Anterior cingulate cortex (tissue), 58 donors: ENCODE measurements at regions not wholly inside any gene's neighbourhood (a gene's known extent, or its start where the extent isn't known, plus 50 kb on each side); places are given as distances from the start of the nearest gene placed in this dataset.
"Not testable (repeated sequence)": the region's sequence is repeated elsewhere in the genome, so short reads cannot be mapped to it uniquely, and the experiment has no call there.

Source experiments
- DNase-seq, 58 donors: peaks; one replicate each; lab custom pipeline; 2025; lab: John Stamatoyannopoulos, UW

DNA sequence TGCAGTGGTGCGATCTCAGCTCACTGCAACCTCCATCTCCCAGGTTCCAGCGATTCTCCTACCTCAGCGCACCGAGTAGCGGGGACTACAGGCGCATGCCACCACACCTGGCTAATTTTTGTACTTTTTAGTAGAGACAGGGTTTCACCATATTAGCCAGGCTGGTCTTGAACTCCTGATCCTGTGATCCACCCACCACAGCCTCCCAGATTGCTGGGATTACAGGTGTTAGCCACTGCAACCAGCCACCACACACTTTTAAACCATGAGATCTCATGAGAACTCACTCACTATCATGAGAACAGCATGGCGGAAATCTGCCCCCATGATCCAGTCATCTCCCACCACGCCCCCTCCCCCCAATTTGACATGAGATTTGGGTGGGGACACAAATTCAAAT, 636.9 kb downstream of the MCTP2 start:
- not testable (repeated sequence) for DNase-seq

DNA sequence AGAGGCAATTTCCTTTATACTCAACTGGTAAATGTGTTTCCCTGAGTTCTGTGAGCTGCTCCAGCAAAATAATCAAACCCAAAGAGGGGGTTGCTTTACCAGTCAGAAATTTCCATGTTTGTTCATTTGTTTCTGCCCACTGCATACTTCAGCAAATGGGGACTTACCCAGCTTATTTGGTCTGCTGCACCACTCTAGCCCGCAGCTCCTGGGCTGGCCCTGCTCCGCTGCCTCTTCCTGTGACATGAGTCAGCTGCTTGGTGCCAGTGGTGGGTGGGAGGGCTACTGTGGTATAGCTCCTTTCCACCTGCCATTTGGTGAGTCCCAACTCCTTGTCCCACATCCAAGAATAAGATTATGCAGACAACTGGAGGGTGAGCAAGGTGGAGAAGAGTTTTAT, 644.2 kb downstream of the MCTP2 start:
- DNase-seq, result no peak

DNA sequence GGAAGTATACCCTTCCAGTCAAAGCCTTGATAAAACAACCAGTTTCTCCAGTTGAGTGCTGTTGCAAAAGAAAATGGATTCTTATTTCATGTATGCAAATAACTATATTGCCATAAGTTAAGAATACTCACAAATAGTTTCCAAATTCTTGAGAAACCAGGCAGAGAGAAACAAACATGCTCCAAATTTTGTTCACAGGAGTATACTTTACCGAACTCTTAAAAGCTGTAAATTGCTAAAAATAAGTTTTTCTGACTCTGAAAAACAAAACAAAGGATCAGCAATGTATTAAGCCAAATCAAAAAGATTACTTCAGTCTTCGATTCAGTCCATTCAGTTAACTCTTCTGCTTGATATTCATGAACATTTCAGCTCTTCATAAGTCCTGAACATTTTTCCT, 646.5 kb downstream of the MCTP2 start:
- DNase-seq, result no peak

DNA sequence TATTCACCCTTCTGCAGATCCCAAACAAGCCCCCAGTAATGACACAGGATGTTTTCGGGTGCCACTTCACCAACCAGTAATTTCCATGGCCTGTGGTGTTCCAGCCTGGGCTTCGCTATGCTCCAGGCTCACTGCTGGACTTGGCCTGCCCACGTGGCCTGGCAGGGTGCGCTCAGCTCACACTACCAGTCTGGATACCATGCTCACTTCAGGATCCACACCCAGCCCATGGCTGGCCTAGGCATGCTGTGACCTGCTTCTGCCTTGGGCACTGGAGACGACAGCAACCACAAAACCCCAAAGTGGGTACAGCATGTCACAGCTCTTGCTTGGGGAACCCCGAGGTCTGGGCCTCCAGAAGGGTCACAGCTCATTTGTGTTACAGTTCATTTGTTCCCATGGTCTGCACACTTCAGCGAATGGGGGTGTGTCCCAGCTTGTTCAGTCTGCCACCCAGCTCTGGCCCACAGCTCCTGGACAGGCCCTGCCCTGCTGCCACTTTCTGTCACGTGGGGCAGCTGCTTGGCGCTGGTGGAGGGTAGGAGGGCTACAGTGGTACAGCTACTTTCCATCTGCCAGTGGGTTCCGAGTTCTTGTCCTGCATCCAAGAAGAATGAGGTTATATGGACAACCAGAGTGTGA, 650.8 kb downstream of the MCTP2 start:
- no peak for DNase-seq

DNA sequence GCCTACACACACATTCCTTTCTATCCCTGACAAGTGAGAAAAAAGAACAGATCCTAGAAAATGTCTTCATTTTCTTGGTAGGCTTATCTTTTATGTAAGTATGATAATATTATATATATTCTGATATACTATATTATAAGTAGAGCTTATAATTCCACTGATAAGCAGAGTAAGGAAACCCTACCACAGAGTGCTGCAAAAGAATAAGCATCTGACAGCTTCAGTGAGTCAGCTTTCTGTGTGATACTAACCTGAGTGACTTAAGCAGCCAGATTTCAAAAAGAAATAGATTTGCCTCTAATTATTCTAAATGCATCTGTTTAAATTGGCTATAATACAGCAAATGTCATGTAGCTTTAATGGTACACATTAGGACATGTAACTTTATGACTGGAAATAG, 656.0 kb downstream of the MCTP2 start:
- DNase-seq, result no peak

DNA sequence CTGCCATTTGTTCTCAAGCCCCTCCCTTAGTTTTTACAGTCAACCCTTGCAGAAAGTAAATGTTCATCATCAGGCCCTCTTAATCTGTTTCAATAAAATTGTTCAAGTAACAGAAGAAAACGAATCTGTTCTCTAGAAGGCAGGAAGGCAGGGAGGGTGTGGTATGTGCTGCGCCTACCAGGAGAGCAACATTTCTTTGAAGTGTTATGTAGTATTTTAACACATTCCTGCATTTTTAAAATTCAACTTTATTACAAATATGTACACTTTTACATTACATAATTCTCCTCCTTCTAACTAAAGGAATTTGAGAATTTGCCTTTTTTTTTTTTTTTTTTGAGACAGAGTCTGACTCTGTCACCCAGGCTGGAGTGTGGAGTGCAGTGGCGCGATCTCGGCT, 657.8 kb downstream of the MCTP2 start:
- no peak for DNase-seq

DNA sequence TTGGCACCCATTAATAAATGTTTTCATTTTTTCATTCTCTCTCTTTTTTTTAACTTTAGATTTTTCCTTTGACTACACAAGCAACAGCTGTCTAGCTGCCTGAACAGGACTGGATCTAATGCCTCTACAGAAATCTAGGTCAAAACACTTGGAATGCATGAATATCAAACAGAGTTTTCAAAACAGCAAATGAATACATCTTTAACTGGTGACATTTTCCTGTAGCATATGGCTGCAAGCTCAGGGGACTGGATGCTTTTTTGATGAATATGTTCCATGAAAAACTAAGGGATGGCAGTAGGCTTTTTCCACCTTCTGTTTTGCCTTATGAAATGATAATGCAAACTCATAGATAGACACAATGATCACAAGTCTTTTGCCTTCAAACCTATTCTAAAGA, 661.7 kb downstream of the MCTP2 start:
- peak in 1 of 58 donors; percentile 15 for DNase-seq

DNA sequence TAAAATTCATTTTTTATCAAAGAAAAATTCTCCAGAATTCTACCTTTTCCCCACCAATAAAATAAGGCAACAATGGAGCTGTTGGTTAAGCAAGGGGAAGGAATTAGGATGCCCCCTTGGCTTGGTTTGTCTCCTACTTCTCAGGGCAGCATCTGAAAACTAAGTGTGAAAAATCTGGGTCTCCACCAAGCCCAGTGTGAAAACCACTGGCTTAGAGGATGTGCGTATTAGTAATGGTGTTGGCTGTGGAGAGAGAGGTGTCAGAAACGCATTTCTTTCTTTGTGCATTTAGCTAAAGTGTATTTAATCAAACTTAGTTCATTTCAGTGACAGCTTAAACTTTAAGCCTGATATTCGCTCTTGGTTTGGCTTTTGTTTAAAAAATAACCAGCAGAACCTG, 662.7 kb downstream of the MCTP2 start:
- no peak for DNase-seq

DNA sequence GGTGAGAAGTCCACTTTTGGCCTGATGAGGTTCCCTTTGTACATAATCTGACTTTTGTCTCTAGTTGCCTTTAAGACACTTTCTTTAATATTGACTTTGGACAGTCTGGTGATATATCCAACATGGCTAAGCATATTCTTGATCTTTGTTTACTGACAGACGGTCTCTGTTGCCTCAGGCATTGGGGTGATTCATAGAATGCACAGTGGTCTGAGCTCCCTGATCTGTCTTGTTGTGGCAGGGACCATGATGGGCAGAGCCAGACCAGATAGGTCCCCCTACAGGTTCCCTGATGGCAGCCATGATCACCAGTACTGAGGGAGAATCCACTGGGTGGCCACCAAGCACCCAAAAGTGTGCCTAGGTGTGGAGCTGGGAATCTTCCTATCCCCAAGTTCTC, 678.1 kb downstream of the MCTP2 start:
- no peak for DNase-seq

DNA sequence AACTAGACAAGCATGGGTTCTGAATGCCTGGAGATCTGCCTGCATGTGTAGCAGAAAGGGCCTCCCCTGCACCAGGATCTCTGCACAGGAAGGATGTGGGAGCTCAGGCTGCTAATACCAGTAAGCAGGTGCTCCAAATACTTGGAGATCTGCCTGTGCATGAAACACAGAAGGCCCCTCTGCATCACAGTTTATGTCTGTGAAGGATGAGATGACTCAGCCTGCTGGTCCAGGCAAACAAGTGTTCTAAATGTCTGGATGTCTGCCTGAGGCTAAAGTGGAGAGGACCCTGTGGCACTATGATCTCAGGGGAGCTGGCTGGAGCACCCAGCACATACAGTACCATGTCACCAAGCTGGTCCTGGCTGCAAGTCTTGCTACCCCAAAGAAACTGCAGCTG, 678.8 kb downstream of the MCTP2 start:
- no peak for DNase-seq

DNA sequence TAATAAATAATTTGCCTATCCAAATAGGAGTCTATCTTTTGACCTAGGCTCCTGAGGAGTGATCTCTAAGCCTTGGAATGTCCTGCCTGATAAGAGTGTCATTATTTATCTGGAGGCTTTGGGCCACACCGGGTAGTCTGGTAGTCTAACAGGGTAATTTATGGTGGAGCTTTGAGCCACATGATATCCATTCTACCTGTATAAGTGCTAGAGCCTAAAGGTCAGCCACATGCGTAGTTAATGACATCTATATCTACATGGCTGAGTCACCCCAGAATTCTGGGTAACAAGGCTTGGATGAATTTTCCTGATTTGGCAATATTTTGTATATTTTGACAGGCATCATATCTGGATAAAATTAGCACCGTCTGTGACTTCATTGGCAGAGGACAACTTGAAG, 681.4 kb downstream of the MCTP2 start:
- no peak for DNase-seq

DNA sequence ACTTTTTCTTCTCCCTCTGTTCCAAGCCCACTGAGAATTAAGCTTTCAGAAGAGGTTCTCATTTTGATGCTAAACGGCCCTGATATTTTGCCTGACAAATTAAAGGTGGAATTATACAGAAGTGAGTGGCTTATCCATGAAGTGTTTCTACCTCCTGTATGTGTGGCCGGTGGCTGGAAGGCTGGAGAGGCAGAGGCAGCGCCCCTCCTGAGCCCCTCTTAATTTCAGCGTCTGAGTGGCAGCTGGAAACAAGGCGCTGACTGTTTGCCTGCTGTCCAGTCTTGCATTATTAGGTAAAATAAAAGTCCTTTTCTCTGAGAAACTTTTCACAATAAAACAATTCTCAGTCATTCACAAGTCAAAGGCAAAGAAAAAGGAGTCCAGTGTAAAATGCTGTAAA, 685.7 kb downstream of the MCTP2 start:
- no peak for DNase-seq

DNA sequence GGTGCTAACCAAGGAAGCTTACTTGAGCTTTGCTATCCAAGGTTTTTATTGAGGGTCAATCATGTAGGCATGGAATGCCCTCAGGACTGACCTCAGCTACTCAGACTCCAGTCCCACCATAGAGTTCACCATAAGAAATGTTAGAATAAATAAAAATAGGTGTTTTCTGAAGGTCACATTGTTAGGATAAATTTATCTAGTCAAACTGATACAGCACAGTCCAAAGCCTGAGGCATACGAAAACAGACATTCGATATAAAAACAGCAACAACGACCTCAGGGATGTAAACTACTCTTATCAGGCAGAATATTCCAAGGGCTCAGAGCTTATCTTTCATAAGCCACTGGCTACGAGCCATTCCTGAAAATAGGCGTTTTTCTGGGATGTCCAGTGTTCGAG, 690.6 kb downstream of the MCTP2 start:
- DNase-seq, result no peak

DNA sequence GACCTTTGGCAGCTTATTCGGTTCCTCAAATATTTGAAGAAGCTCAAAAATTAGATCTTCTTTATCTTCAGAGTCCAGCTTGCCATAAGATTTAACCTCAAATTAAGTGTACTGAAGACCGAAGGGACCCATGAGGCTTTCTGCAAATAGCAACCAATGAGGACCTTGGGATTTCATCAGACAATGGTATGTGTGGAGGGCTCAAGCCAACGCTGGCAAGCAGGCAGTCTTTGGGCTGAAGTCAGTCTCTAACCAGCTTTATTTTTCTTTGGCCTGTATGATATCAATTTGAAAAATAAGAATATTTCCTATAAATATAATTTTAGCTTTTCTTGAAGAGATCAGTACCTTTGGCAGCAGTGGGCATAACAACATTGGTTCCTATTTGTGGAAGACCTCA, 692.7 kb downstream of the MCTP2 start:
- no peak for DNase-seq

DNA sequence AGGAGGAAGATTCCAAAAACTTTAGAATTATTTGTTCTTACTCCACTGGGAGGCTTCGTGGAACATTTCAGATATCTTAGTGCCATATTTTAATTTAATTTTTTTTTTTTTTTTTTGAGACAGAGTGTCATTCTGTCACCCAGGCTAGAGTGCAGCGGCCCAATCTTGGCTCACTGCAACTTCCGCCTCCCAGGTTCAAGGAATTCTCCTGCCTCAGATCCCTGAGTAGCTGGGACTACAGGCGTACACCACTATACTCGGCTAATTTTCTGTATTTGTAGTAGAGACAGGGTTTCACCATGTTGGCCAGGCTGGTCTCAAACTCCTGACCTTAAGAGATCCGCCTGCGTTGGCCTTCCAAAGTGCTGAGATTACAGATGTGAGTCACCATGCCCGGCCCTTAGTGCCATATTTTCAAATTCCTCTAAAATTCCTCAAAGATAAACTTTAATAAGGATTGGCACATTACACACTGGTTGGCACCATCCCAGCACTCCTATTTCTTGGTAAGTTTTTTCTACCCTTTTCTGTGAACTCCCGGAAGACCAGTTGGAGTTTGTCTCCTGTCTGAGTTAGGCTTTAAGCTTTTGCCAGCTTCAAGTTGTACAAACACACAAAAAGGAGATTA, 693.7 kb downstream of the MCTP2 start:
- no peak for DNase-seq

DNA sequence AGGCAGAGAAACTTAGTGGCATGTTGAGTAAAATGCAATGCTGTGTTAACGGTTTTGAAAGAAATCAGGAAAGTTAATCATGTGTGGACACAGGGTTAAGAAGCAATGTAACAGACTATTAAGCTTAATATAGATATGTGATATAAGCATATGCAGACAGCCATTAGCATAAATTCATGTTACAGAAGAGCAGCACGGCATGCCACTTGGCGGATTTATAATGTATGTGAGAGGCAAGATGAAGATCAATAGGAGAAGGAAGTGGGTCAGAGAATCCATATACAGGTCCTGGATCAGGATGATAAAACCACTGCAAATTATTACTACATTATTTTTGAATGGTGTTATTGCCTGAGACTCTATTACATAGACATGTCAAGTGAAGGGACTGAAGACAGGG, 694.3 kb downstream of the MCTP2 start:
- no peak for DNase-seq

DNA sequence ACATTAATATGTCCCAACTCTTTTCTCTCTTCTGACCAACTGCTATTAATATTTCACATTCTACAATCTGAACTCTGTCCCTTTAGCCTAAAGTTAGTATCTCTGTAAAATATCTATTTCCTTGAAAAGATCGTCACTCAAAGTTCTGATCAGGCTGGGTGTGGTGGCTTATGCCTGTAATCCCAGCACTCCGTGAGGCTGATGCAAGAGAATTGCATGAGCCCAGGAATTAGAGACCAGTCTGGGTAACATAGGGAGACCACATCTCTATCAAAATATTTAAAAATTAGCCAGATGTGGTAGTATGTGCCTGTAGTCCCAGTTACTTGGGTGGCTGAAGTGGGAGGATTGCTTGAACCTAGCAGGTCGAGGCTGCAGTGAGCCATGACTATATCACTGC, 695.6 kb downstream of the MCTP2 start:
- no peak for DNase-seq

DNA sequence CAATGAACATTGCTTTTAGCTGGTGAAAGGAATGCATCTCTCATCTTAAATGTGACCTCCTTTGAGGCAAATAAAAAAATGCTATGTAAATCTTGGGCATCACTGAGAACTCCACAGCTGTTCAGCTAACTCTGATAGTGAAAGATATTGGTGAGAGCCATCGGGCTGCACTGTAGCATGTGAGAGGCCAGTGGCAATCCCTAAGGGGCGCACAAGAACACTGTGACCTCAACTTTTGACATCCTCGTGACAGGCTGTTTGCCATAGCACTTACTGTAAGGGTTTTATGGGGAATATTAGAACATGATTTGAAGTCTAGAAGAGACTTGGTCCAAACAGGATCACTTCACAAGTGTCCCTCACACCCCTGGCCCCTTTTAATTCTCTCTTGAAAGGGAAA, 697.9 kb downstream of the MCTP2 start:
- no peak for DNase-seq

DNA sequence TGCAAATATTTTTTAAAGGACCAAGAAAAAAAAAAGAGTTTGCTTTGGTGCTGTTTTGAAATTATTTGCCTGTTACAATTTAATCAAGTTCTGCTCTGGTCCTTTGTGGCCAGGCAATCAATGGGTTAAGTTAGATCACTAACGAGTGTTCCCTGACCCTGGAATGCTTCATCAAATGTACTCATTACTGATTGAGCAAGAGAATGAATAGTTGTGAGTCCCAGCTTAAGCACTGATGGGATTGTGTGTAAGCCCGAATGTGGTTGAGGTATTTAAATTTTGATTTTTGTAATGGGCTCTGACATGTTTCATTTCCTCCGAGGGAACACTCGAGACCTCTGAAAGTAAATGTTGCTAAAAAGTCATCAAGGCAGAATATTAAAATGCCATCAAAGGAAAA, 699.1 kb downstream of the MCTP2 start:
- DNase-seq, result no peak

DNA sequence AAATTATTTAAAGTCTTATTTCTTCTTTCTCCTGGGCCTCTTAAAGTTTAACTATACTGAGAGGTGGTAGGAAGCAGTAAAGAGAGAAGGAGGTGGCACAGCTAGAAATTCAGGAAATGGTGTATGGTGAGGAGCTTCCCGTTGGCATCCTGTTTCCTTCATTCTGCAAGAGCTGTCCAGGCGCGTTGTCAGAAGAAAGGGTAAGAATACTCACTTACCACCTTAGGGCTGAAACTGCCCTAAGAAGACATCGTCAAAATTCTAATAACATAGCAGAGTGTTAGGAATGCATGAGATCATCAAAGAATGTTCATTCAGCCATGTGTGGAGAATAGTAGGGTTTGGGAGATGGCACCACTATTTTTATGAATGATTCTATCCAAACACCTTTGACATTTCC, 699.6 kb downstream of the MCTP2 start:
- DNase-seq, result no peak

DNA sequence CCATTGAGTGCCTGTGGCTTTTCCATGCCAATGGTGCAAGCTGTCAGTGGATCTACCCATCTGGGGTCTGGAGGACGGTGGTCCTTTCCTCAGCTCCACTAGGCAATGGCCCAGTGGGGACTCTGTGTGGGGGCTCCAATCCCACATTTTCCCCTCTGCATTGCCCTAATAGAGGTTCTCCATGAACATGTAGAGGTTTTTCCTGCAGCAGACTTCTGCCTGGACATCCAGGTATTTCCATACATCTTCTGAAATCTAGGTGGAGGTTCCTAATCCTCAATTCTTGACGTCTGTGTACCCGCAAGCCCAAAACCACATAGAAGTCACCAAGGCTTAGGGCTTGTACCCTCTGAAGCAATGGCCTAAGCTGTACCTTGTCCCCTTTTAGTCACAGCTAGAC, 703.1 kb downstream of the MCTP2 start:
- no peak for DNase-seq

DNA sequence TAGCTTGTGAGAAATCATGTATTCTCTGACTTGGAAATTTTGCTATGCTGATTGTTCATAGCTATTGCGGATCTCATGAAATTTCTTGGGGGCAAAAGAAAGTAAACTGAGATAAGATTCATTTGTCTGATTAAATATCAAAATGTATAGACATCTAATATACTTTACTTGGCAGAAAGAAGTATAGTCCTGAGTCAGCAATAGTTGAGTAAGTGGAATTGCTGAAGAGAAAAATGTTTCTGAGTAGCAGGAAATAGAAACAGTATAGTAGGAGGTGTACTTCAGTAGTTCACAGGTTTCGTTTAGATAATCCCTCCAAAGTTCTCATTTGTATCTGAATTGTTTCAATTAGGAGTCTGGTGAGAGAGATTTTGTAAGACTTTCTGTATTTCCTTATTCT, 705.9 kb downstream of the MCTP2 start:
- DNase-seq, result no peak

DNA sequence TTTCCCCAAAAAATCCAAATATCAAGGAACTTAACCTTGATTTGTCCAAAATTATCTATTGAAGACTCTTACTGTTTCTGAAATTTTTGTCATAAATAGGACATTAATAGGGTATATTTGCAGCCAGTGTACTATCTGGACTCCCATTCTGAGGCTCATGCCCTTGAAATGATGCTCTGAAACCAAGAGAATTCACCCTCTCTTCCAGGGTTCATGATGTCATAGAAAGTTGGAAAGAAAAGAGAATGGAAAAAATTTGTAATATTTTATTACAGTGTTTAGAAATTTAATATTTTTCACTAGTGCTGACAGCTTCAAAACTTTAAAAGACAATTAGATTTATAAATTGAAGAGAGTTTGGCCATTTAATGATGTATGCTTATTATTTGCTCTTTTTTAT, 712.5 kb downstream of the MCTP2 start:
- DNase-seq, result no peak
